DND-41 (cell line): ENCODE measurements at regions not wholly inside any gene's neighbourhood (a gene's known extent, or its start where the extent isn't known, plus 50 kb on each side); places are given as distances from the start of the nearest gene placed in this dataset.

Experiments
- ATAC-seq: fragments of 200-7000 bp; cut with Tn5 transposase; 3 replicates; pipeline ENCODE4 v1.9.1; 2021; ENCODE audit warnings: low read depth; ENCODE audit not compliant: insufficient read depth
- DNase-seq: peaks from one replicate; pipeline ENCODE4 v3.0.0-alpha.2; 2020
- H2AFZ ChIP-seq: 2 replicates; pipeline ENCODE4 v1.6.0; 2012; ENCODE audit warnings: low read depth, low read length
- H3K27ac ChIP-seq: 2 replicates; pipeline ENCODE4 v1.5.1; 2012; ENCODE audit warnings: low read length, inconsistent platforms
- H3K27me3 ChIP-seq: fragments of 200-600 bp; sonication (generic); 2 replicates; pipeline ENCODE4 v1.6.0; 2012; ENCODE audit warnings: low read length, mild to moderate bottlenecking, inconsistent platforms; ENCODE audit not compliant: insufficient read depth, poor library complexity
- H3K36me3 ChIP-seq: 2 replicates; pipeline ENCODE4 v1.5.1; 2012; ENCODE audit warnings: low read length, inconsistent platforms; ENCODE audit not compliant: insufficient read depth
- H3K4me1 ChIP-seq: 2 replicates; pipeline ENCODE4 v1.5.1; 2012; ENCODE audit warnings: mild to moderate bottlenecking, low read length; ENCODE audit not compliant: insufficient read depth
- H3K4me2 ChIP-seq: 2 replicates; pipeline ENCODE4 v1.6.0; 2012; ENCODE audit warnings: mild to moderate bottlenecking, moderate library complexity, low read length, inconsistent platforms; ENCODE audit not compliant: insufficient read depth
- H3K4me3 ChIP-seq, 2 experiments: fragments of 200-600 bp in 1 of 2; shearing (Covaris generic) in 1 of 2; 2 replicates each; pipeline ENCODE4 v1.5.1; 2012 to 2016; ENCODE audit warnings: inconsistent platforms in 2 of 2, low read length in 2 of 2, mild to moderate bottlenecking in 2 of 2, low read depth in 1 of 2, moderate library complexity in 1 of 2
- H3K79me2 ChIP-seq: 2 replicates; pipeline ENCODE4 v1.6.0; 2012; ENCODE audit warnings: low read length, inconsistent platforms; ENCODE audit not compliant: insufficient read depth
- H3K9ac ChIP-seq: 2 replicates; pipeline ENCODE4 v1.6.0; 2012; ENCODE audit warnings: low read depth, mild to moderate bottlenecking, inconsistent platforms, low read length, moderate library complexity
- H3K9me3 ChIP-seq: 2 replicates; pipeline ENCODE4 v1.5.1; 2012; ENCODE audit warnings: low read length, moderate library complexity, mild to moderate bottlenecking, inconsistent platforms; ENCODE audit not compliant: insufficient read depth, severe bottlenecking
- H4K20me1 ChIP-seq: 2 replicates; pipeline ENCODE4 v1.6.0; 2012; ENCODE audit warnings: low read length; ENCODE audit not compliant: insufficient read depth
- CTCF ChIP-seq: IDR thresholded peaks from 2 replicates; pipeline ENCODE4 v1.5.1; 2012; ENCODE audit warnings: borderline replicate concordance, low read length, moderate library complexity, mild to moderate bottlenecking; ENCODE audit not compliant: poor library complexity, severe bottlenecking; ENCODE audit errors: extremely low read depth
- EZH2 ChIP-seq: IDR thresholded peaks from 3 replicates; pipeline ENCODE4 v1.6.1; 2012; ENCODE audit warnings: borderline replicate concordance, low read depth, mild to moderate bottlenecking, moderate library complexity, low read length, inconsistent platforms; ENCODE audit not compliant: severe bottlenecking

DNA sequence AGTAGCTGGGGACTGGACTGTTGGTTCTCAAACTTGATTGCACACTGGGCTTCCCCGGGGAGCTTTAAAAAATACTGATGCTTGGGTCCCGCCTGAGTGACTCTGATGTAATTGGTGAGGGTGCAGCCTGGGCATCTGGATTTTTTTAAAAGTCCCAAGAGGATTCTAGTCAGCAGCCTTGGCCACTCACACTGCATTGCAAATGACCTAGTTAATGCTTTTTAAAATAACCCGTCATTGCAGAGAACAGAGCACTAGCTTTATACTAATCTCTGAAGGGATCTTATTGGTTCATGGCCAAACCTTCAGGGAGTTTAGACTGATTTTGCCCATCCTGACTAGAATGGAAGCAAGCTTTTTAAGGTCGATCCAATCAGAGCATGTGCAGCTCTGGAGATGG is 310.6 kb upstream of the PROK2 start:
- H3K4me1 ChIP-seq = peaks cover 11% of the 10 kb centered on the region
- peaks cover 4% of the 10 kb centered on the region for H3K27me3 ChIP-seq
- H3K36me3 ChIP-seq = no peaks in the 10 kb centered on the region
- DNase-seq (no peak), ATAC-seq (no peak)
- H2AFZ ChIP-seq = no peak overlapping the region
- H3K79me2 ChIP-seq = no peaks in the 10 kb centered on the region
- H4K20me1 ChIP-seq = no peaks in the 10 kb centered on the region
- H3K4me3 ChIP-seq = no peak overlapping the region
- no peak overlapping the region for H3K27ac ChIP-seq
- TF ChIP-seq EZH2 = no peak
- TF ChIP-seq CTCF = no peak
- H3K4me2 ChIP-seq = no peak overlapping the region
- H3K9me3 ChIP-seq = no peaks in the 10 kb centered on the region
- H3K9ac ChIP-seq = no peak overlapping the region

GRCh38 chr3:72093992-72094334 is 309.0 kb upstream of the PROK2 start:
- Histone ChIP-seq H2AFZ (no peak overlapping the region), H3K27ac (no peak overlapping the region), H3K4me3 (no peak overlapping the region), H3K9ac (no peak overlapping the region), H3K36me3 (no peaks in the 10 kb centered on the region), H3K4me2 (no peak overlapping the region), H3K9me3 (no peaks in the 10 kb centered on the region), H3K4me1 (no peaks in the 10 kb centered on the region), H3K27me3 (peaks cover 3% of the 10 kb centered on the region), H4K20me1 (no peaks in the 10 kb centered on the region), H3K79me2 (no peaks in the 10 kb centered on the region)
- DNase-seq (no peak), ATAC-seq (no peak)
- TF ChIP-seq EZH2 (no peak), CTCF (no peak)

GRCh38 chr3:72093270-72093991 is 308.5 kb upstream of the PROK2 start:
- TF ChIP-seq EZH2 (no peak), CTCF (no peak)
- H3K27ac ChIP-seq = no peak overlapping the region
- DNase-seq (no peak), ATAC-seq (no peak)
- H2AFZ ChIP-seq = no peak overlapping the region
- no peak overlapping the region for H3K4me2 ChIP-seq
- H3K4me3 ChIP-seq = no peak overlapping the region
- H3K9me3 ChIP-seq = no peaks in the 10 kb centered on the region
- H3K9ac ChIP-seq = no peak overlapping the region
- no peaks in the 10 kb centered on the region for H3K36me3 ChIP-seq
- H3K4me1 ChIP-seq = no peaks in the 10 kb centered on the region
- H3K27me3 ChIP-seq = peaks cover 3% of the 10 kb centered on the region
- H3K79me2 ChIP-seq = no peaks in the 10 kb centered on the region
- H4K20me1 ChIP-seq = no peaks in the 10 kb centered on the region

DNA sequence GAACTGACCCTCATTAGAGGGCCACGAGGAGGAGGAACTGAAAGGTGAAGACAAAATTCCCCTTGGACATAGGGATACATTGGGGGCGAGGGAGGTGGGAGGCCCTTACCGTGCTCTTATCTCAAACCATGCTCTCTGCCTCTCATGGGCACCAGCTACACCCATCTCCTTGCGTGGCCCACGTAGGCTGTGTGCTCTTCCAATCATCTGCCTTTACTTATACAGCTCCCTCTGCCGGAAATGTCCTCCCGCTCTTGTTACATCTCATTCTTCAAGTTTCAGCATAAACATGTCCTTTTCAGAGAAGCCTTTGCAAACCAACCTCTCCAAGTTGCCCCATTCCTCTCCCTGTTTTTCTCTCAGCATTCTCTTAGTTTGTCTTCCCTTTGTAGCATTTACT is 307.8 kb upstream of the PROK2 start:
- no peak overlapping the region for H3K4me2 ChIP-seq
- H3K79me2 ChIP-seq = no peaks in the 10 kb centered on the region
- H3K27me3 ChIP-seq = peaks cover 3% of the 10 kb centered on the region
- H2AFZ ChIP-seq = no peak overlapping the region
- TF ChIP-seq EZH2 (no peak), CTCF (no peak)
- no peak overlapping the region for H3K9ac ChIP-seq
- no peak for DNase-seq
- peaks cover 2% of the 10 kb centered on the region for H3K4me1 ChIP-seq
- no peak for ATAC-seq
- no peaks in the 10 kb centered on the region for H3K36me3 ChIP-seq
- no peaks in the 10 kb centered on the region for H3K9me3 ChIP-seq
- H3K4me3 ChIP-seq = no peak overlapping the region
- no peaks in the 10 kb centered on the region for H4K20me1 ChIP-seq
- H3K27ac ChIP-seq = no peak overlapping the region
